ENCODE measurements at regions not wholly inside any gene's neighbourhood (a gene's known extent, or its start where the extent isn't known, plus 50 kb on each side); places are given as distances from the start of the nearest gene placed in this dataset.

GRCh38 chr4:166628454-166628853, 605.8 kb downstream of the SPOCK3 start:
- no peak for DNase-seq (ENCODE audit: low read depth)

- DNase-seq (ENCODE audit: low read depth), result no peak
Observed at GRCh38 chr4:166635367-166635766, 598.9 kb downstream of the SPOCK3 start.

- no peak for DNase-seq (ENCODE audit: low read depth)
Observed at GRCh38 chr4:166637816-166638215, 596.5 kb downstream of the SPOCK3 start.

GRCh38 chr4:166655231-166655630, 579.1 kb downstream of the SPOCK3 start:
- no peak for DNase-seq (ENCODE audit: low read depth)

- no peak for DNase-seq (ENCODE audit: low read depth)
Observed at GRCh38 chr4:166655705-166656104, 578.6 kb downstream of the SPOCK3 start.

- DNase-seq (ENCODE audit: low read depth), result peak; percentile 56
Observed at GRCh38 chr4:166657261-166657660, 577.0 kb downstream of the SPOCK3 start.

- no peak for DNase-seq (ENCODE audit: low read depth)
Observed at GRCh38 chr4:166658585-166658984, 575.7 kb downstream of the SPOCK3 start.

- no peak for DNase-seq (ENCODE audit: low read depth)
Observed at GRCh38 chr4:166662266-166662843, 571.9 kb downstream of the SPOCK3 start.

- DNase-seq (ENCODE audit: low read depth), result no peak
Observed at GRCh38 chr4:166670341-166670740, 564.0 kb downstream of the SPOCK3 start.

GRCh38 chr4:166673911-166674310, 560.4 kb downstream of the SPOCK3 start:
- DNase-seq (ENCODE audit: low read depth), result no peak

GRCh38 chr4:166675411-166675810, 558.9 kb downstream of the SPOCK3 start:
- peak; percentile 84 for DNase-seq (ENCODE audit: low read depth)

GRCh38 chr4:166680796-166681195, 553.5 kb downstream of the SPOCK3 start:
- DNase-seq (ENCODE audit: low read depth), result no peak

- DNase-seq (ENCODE audit: low read depth), result no peak
Observed at GRCh38 chr4:166682200-166682599, 552.1 kb downstream of the SPOCK3 start.
